SK-N-SH (cell line): ENCODE measurements at regions not wholly inside any gene's neighbourhood (a gene's known extent, or its start where the extent isn't known, plus 50 kb on each side); places are given as distances from the start of the nearest gene placed in this dataset.

Experiments used
- CTCF ChIA-PET: fragments of 300-600, 350-600 bp; formaldehyde crosslinking; extraction: SDS; loops from one replicate; lab custom pipeline; 2021; lab: Yijun Ruan, JAX
- POLR2A ChIA-PET: fragments of 350-600 bp; sonication (Branson Sonifier 250); formaldehyde crosslinking; extraction: SDS; loops from one replicate; lab custom pipeline; 2020; ENCODE audit warnings: antibody characterized with exemption, inconsistent platforms; lab: Yijun Ruan, JAX
- DNase-seq: peaks from one replicate; pipeline ENCODE4 v3.0.0; 2012
- H2AFZ ChIP-seq: fragments of 200-600 bp; sonication (generic); 2 replicates; pipeline ENCODE4 v1.8.1; 2016; ENCODE audit warnings: antibody characterized with exemption, mild to moderate bottlenecking, low read depth
- H3F3A ChIP-seq: fragments of 200-600 bp; sonication (generic); replicated peaks from 2 replicates; pipeline ENCODE3; 2016; ENCODE audit warnings: antibody characterized with exemption, mild to moderate bottlenecking; ENCODE audit not compliant: insufficient read depth
- H3K27ac ChIP-seq, 2 experiments: fragments of 200-500 bp in 1 of 2; fragments of 200-600 bp in 1 of 2; sonication (Bioruptor generic) in 1 of 2; sonication (generic), shearing (Covaris generic) in 1 of 2; 2 replicates each; pipeline versions ENCODE4 v1.5.1 to v1.6.1; 2014 to 2016; ENCODE audit warnings: low read depth in 2 of 2, inconsistent platforms in 1 of 2, low read length in 1 of 2, mild to moderate bottlenecking in 1 of 2, mixed read lengths in 1 of 2
- H3K27me3 ChIP-seq: fragments of 200-600 bp; sonication (generic), shearing (Covaris generic); 2 replicates; pipeline ENCODE4 v1.6.1; 2016; ENCODE audit warnings: mixed run types; ENCODE audit not compliant: insufficient read depth
- H3K36me3 ChIP-seq, 2 experiments: fragments of 200-500 bp in 1 of 2; fragments of 200-600 bp in 1 of 2; sonication (Bioruptor generic) in 1 of 2; sonication (generic) in 1 of 2; replicated peaks in 1 of 2; 2 replicates each; pipeline versions ENCODE3 to v1.5.1; 2014 to 2016; ENCODE audit warnings: low read length in 1 of 2, mild to moderate bottlenecking in 1 of 2; ENCODE audit not compliant: insufficient read depth in 2 of 2, control insufficient read depth in 1 of 2
- H3K4me1 ChIP-seq, 2 experiments: fragments of 200-500 bp in 1 of 2; fragments of 200-600 bp in 1 of 2; sonication (Bioruptor generic) in 1 of 2; sonication (generic), shearing (Covaris generic) in 1 of 2; 2 replicates each; pipeline versions ENCODE4 v1.5.1 to v1.6.1; 2014 to 2016; ENCODE audit warnings: low read depth in 1 of 2, low read length in 1 of 2, mixed run types in 1 of 2; ENCODE audit not compliant: insufficient read depth in 2 of 2, control insufficient read depth in 1 of 2
- H3K4me2 ChIP-seq: fragments of 200-600 bp; sonication (generic), shearing (Covaris generic); 2 replicates; pipeline ENCODE4 v1.6.1; 2017; ENCODE audit warnings: mixed run types
- H3K4me3 ChIP-seq, 2 experiments: fragments of 200-500 bp in 1 of 2; fragments of 200-600 bp in 1 of 2; sonication (Bioruptor generic) in 1 of 2; sonication (generic), shearing (Covaris generic) in 1 of 2; 2 replicates each; pipeline versions ENCODE4 v1.5.1 to v1.8.1; 2014 to 2016; ENCODE audit warnings: low read depth in 2 of 2, inconsistent platforms in 1 of 2, low read length in 1 of 2, mild to moderate bottlenecking in 1 of 2, mixed read lengths in 1 of 2, moderate library complexity in 1 of 2
- H3K79me2 ChIP-seq: fragments of 200-600 bp; sonication (generic); 2 replicates; pipeline ENCODE4 v1.8.1; 2017; ENCODE audit warnings: mild to moderate bottlenecking; ENCODE audit not compliant: insufficient read depth
- H3K9ac ChIP-seq: fragments of 200-600 bp; sonication (generic); 2 replicates; pipeline ENCODE4 v1.6.1; 2017; ENCODE audit warnings: mixed run types
- H3K9me2 ChIP-seq: fragments of 200-600 bp; sonication (generic); 2 replicates; pipeline ENCODE4 v1.6.1; 2017; ENCODE audit warnings: mixed run types
- H3K9me3 ChIP-seq: fragments of 200-600 bp; sonication (generic); 2 replicates; pipeline ENCODE4 v1.6.1; 2017; ENCODE audit warnings: mixed run types, mild to moderate bottlenecking, moderate library complexity
- H4K20me1 ChIP-seq: fragments of 200-600 bp; sonication (generic); 2 replicates; pipeline ENCODE4 v1.6.1; 2017; ENCODE audit warnings: mild to moderate bottlenecking, mixed run types; ENCODE audit not compliant: insufficient read depth
- CHD2 ChIP-seq: fragments of 150-350 bp; IDR thresholded peaks from 2 replicates; pipeline ENCODE4 v1.6.1; 2018; ENCODE audit warnings: low read length; ENCODE audit not compliant: partially characterized antibody
- ELF1 ChIP-seq: IDR thresholded peaks from 2 replicates; pipeline ENCODE4 v1.4.0; 2012
- EZH2phosphoT487 ChIP-seq: fragments of 200-600 bp; sonication (generic); IDR thresholded peaks from 2 replicates; pipeline ENCODE4 v1.6.1; 2017; ENCODE audit warnings: low read depth, mixed run types, mild to moderate bottlenecking, antibody characterized with exemption, moderate library complexity, borderline replicate concordance
- FOSL2 ChIP-seq: IDR thresholded peaks from 2 replicates; pipeline ENCODE4 v1.4.0; 2012; ENCODE audit warnings: low read depth, mild to moderate bottlenecking, moderate library complexity, borderline replicate concordance
- FOXJ3 ChIP-seq: sonication (generic); formaldehyde crosslinking; IDR thresholded peaks from 2 replicates; pipeline ENCODE4 v1.5.1; 2020; ENCODE audit warnings: mild to moderate bottlenecking, missing genetic modification reagents
- FOXM1 ChIP-seq: IDR thresholded peaks from 2 replicates; pipeline ENCODE4 v1.4.0; 2012; ENCODE audit warnings: low read depth, mild to moderate bottlenecking
- GATA2 ChIP-seq: sonication (generic); formaldehyde crosslinking; IDR thresholded peaks from 2 replicates; pipeline ENCODE4 v1.5.0; 2020; ENCODE audit warnings: mild to moderate bottlenecking, missing genetic modification reagents
- MAX ChIP-seq: IDR thresholded peaks from 2 replicates; pipeline ENCODE4 v1.4.0; 2012; ENCODE audit warnings: low read depth
- MXI1 ChIP-seq: IDR thresholded peaks from 2 replicates; pipeline ENCODE4 v1.6.1; 2012; ENCODE audit warnings: mild to moderate bottlenecking, low read depth, low read length, improper control_type of control experiment
- NRF1 ChIP-seq: IDR thresholded peaks from 2 replicates; pipeline ENCODE4 v1.6.1; 2012; ENCODE audit warnings: low read depth, mild to moderate bottlenecking, low read length
- POLR2AphosphoS5 ChIP-seq: IDR thresholded peaks from 2 replicates; pipeline ENCODE4 v1.6.1; 2012; ENCODE audit warnings: low read depth, low read length
- RFX5 ChIP-seq: IDR thresholded peaks from 2 replicates; pipeline ENCODE4 v1.6.1; 2012; ENCODE audit warnings: mild to moderate bottlenecking, improper control_type of control experiment, low read length
- RXRA ChIP-seq: IDR thresholded peaks from 2 replicates; pipeline ENCODE4 v1.4.0; 2012; ENCODE audit warnings: low read depth, mild to moderate bottlenecking, borderline replicate concordance
- TCF12 ChIP-seq: IDR thresholded peaks from 2 replicates; pipeline ENCODE4 v1.4.0; 2012
- WGBS: methylation state at CpG from one replicate; pipeline ENCODE4 v1.1.6; 2017; ENCODE audit warnings: low lambda C conversion rate; 5-methylcytosine and 5-hydroxymethylcytosine counted together
- TF ChIP-seq, protein P1 (sequence below): IDR thresholded peaks from 2 replicates; pipeline ENCODE4; 2012
- TF ChIP-seq, protein P2 (sequence below): IDR thresholded peaks from 2 replicates; pipeline ENCODE4 v1.6.1; 2012; ENCODE audit warnings: mild to moderate bottlenecking, low read depth, low read length, moderate library complexity
- TF ChIP-seq, protein P3 (sequence below): fragments of 150-350 bp; IDR thresholded peaks from 2 replicates; pipeline ENCODE4 v1.6.1; 2016; ENCODE audit warnings: mild to moderate bottlenecking, low read depth, low read length

GRCh38 chr18:37937287-37937686, 371.7 kb upstream of the CELF4 start (continued):
- no peak for TF ChIP-seq EZH2phosphoT487
- TF ChIP-seq RXRA: no peak
- no peak for TF ChIP-seq FOSL2
- no peak for TF ChIP-seq MAX
- no peak for TF ChIP-seq GATA2 (CRISPR knock-in tag)
- no peak for TF ChIP-seq POLR2AphosphoS5
- TF ChIP-seq, all 33 proteins: peak for 0

GRCh38 chr18:37935086-37935485, 369.5 kb upstream of the CELF4 start:
- WGBS: 45% methylated on average over 2 of the region's 2 CpGs
- DNase-seq: no peak
- Histone ChIP-seq H3K9me2 (no peaks in the 10 kb centered on the region), H3K9me3 (no peaks in the 10 kb centered on the region; the same call in none of the 2 replicates), H3K4me2 (no peak overlapping the region), H3K27me3 (no peaks in the 10 kb centered on the region)
- TF ChIP-seq, protein P1, sequence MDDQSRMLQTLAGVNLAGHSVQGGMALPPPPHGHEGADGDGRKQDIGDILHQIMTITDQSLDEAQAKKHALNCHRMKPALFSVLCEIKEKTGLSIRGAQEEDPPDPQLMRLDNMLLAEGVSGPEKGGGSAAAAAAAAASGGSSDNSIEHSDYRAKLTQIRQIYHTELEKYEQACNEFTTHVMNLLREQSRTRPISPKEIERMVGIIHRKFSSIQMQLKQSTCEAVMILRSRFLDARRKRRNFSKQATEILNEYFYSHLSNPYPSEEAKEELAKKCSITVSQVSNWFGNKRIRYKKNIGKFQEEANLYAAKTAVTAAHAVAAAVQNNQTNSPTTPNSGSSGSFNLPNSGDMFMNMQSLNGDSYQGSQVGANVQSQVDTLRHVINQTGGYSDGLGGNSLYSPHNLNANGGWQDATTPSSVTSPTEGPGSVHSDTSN: no peak
- no peak for TF ChIP-seq CHD2
- TF ChIP-seq MXI1: no peak
- TF ChIP-seq, protein P2, sequence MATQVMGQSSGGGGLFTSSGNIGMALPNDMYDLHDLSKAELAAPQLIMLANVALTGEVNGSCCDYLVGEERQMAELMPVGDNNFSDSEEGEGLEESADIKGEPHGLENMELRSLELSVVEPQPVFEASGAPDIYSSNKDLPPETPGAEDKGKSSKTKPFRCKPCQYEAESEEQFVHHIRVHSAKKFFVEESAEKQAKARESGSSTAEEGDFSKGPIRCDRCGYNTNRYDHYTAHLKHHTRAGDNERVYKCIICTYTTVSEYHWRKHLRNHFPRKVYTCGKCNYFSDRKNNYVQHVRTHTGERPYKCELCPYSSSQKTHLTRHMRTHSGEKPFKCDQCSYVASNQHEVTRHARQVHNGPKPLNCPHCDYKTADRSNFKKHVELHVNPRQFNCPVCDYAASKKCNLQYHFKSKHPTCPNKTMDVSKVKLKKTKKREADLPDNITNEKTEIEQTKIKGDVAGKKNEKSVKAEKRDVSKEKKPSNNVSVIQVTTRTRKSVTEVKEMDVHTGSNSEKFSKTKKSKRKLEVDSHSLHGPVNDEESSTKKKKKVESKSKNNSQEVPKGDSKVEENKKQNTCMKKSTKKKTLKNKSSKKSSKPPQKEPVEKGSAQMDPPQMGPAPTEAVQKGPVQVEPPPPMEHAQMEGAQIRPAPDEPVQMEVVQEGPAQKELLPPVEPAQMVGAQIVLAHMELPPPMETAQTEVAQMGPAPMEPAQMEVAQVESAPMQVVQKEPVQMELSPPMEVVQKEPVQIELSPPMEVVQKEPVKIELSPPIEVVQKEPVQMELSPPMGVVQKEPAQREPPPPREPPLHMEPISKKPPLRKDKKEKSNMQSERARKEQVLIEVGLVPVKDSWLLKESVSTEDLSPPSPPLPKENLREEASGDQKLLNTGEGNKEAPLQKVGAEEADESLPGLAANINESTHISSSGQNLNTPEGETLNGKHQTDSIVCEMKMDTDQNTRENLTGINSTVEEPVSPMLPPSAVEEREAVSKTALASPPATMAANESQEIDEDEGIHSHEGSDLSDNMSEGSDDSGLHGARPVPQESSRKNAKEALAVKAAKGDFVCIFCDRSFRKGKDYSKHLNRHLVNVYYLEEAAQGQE: no peak
- TF ChIP-seq EZH2phosphoT487: no peak
- TF ChIP-seq FOXM1: no peak
- TF ChIP-seq ELF1: no peak
- no peak for TF ChIP-seq NRF1
- no peak for TF ChIP-seq FOXJ3 (CRISPR knock-in tag)
- TF ChIP-seq TCF12: no peak
- TF ChIP-seq RXRA: no peak
- TF ChIP-seq RFX5: no peak
- no peak for TF ChIP-seq POLR2AphosphoS5
- TF ChIP-seq MAX: no peak
- TF ChIP-seq, protein P3, sequence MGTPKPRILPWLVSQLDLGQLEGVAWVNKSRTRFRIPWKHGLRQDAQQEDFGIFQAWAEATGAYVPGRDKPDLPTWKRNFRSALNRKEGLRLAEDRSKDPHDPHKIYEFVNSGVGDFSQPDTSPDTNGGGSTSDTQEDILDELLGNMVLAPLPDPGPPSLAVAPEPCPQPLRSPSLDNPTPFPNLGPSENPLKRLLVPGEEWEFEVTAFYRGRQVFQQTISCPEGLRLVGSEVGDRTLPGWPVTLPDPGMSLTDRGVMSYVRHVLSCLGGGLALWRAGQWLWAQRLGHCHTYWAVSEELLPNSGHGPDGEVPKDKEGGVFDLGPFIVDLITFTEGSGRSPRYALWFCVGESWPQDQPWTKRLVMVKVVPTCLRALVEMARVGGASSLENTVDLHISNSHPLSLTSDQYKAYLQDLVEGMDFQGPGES: no peak
- TF ChIP-seq, all 33 proteins: peak for 0
- CTCF ChIA-PET: interaction anchor here (1.1 kb wide), 1 partner anchor 16 kb away, joined by 3 read pairs; no protein-coding TSS in a partner anchor
- Histone ChIP-seq H3F3A (no peaks in the 10 kb centered on the region), H3K4me1 (no peaks in the 10 kb centered on the region), H3K4me3 (no peak overlapping the region), H4K20me1 (no peaks in the 10 kb centered on the region), H3K36me3 (no peaks in the 10 kb centered on the region), H3K79me2 (no peaks in the 10 kb centered on the region), H3K27ac (no peak overlapping the region), H3K9ac (no peak overlapping the region), H2AFZ (no peak overlapping the region)
- POLR2A ChIA-PET: no interaction called here
